ENCODE measurements at regions not wholly inside any gene's neighbourhood (a gene's known extent, or its start where the extent isn't known, plus 50 kb on each side); places are given as distances from the start of the nearest gene placed in this dataset.
"Not testable (repeated sequence)": the region's sequence is repeated elsewhere in the genome, so short reads cannot be mapped to it uniquely, and the experiment has no call there.

DNA sequence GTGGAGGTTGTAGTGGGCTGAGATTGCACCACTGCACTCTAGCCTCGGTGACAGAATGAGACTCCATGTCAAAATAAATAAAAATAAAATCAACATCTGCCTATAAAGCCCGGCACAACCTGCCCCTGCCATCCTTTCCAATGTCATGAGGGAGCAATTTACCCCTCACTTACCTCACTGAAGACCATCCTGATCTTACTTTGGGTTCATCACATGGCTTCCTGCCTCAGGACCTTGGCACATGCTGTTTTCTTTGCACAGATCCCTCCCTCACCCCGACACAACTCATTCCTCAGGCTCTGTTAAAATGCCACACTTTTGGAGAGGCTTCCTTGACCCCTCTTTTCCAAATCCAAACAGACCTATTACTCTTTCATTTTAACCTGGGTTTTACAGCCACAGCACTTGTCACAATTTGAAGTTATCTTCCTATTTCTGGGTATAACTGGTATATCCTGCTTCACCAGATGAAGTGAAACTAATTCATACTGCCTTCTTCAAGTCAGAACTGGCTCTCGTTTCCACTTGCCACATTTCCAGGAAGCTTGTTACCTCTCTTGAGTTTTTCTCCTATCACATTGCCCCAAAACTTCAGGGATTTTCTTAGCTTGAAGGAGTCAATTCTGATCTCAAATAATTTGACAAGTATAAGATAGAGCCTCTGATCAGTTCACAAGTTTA lies 69.3 kb upstream of the PARD3 start:
- Histone ChIP-seq H3K9me3 (ENCODE audit: control extremely low read depth in 1 of 3, control insufficient read depth in 2 of 3, insufficient read depth in 1 of 3, low read length in 2 of 3) (no peaks in the 10 kb centered on the region), H4K20me1 (ENCODE audit: control insufficient read depth, insufficient read depth, low read length, poor library complexity, severe bottlenecking) (no peaks in the 10 kb centered on the region), H3K4me2 (replicated peaks; ENCODE audit: low read depth, low read length, poor library complexity, severe bottlenecking) (no peak overlapping the region), H3K36me3 (replicated peaks in 1 of 2; ENCODE audit: control extremely low read depth in 1 of 2, control insufficient read depth in 1 of 2, extremely low read depth in 1 of 2, insufficient read depth in 2 of 2, low read length in 1 of 2) (no peaks in the 10 kb centered on the region), H3K79me2 (ENCODE audit: control insufficient read depth, insufficient read depth, low read length) (no peaks in the 10 kb centered on the region), H3K4me1 (ENCODE audit: control insufficient read depth in 2 of 2, insufficient read depth in 2 of 2, low read length in 2 of 2) (no peaks in the 10 kb centered on the region), H3K9ac (ENCODE audit: low read length) (no peak overlapping the region), H3K4me3 (ENCODE audit: control extremely low read depth in 1 of 5, extremely low read depth in 1 of 5, insufficient read depth in 1 of 5, low read depth in 2 of 5, low read length in 4 of 5) (no peak overlapping the region), H2AFZ (ENCODE audit: insufficient read depth, low read depth, low read length, poor library complexity, severe bottlenecking) (no peak overlapping the region), H3K27me3 (replicated peaks in 1 of 4; ENCODE audit: control extremely low read depth in 1 of 4, control insufficient read depth in 3 of 4, insufficient read depth in 4 of 4, low read length in 3 of 4) (no peaks in the 10 kb centered on the region), H3K27ac (ENCODE audit: low read length in 2 of 2) (no peak overlapping the region)
- intact Hi-C loops (cut with micrococcal nuclease): no loop called here
- H3K27ac Mint-ChIP-seq: no peak overlapping the region
- no peak overlapping the region for H3K4me3 Mint-ChIP-seq
- no peak for TF ChIP-seq EZH2 (IDR thresholded peaks at IDR 0.05; ENCODE audit: borderline replicate concordance, insufficient read depth, low read depth, low read length, poor library complexity, severe bottlenecking)
- TF ChIP-seq, protein P1, sequence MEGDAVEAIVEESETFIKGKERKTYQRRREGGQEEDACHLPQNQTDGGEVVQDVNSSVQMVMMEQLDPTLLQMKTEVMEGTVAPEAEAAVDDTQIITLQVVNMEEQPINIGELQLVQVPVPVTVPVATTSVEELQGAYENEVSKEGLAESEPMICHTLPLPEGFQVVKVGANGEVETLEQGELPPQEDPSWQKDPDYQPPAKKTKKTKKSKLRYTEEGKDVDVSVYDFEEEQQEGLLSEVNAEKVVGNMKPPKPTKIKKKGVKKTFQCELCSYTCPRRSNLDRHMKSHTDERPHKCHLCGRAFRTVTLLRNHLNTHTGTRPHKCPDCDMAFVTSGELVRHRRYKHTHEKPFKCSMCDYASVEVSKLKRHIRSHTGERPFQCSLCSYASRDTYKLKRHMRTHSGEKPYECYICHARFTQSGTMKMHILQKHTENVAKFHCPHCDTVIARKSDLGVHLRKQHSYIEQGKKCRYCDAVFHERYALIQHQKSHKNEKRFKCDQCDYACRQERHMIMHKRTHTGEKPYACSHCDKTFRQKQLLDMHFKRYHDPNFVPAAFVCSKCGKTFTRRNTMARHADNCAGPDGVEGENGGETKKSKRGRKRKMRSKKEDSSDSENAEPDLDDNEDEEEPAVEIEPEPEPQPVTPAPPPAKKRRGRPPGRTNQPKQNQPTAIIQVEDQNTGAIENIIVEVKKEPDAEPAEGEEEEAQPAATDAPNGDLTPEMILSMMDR (IDR thresholded peaks at IDR 0.05): no peak
- POLR2A ChIA-PET: no interaction called here
- H3K4me1 Mint-ChIP-seq: no peaks in the 10 kb centered on the region
- H3K27me3 Mint-ChIP-seq: peaks cover 3% of the 10 kb centered on the region
- no peak for DNase-seq
- WGBS (ENCODE audit: insufficient coverage): 92% methylated on average over 2 of the region's 4 CpGs
- no peaks in the 10 kb centered on the region for H3K9me3 Mint-ChIP-seq (ENCODE audit: insufficient read depth)
- ATAC-seq (ENCODE audit: low read depth): no peak
- CTCF ChIA-PET: no interaction called here

GRCh38 chr10:34880817-34881216 lies 65.7 kb upstream of the PARD3 start:
- no peak for TF ChIP-seq EZH2 (IDR thresholded peaks at IDR 0.05; ENCODE audit: borderline replicate concordance, insufficient read depth, low read depth, low read length, poor library complexity, severe bottlenecking)
- TF ChIP-seq, protein P1 (IDR thresholded peaks at IDR 0.05): no peak
- Histone ChIP-seq H3K4me1 (ENCODE audit: control insufficient read depth in 2 of 2, insufficient read depth in 2 of 2, low read length in 2 of 2) (no peaks in the 10 kb centered on the region), H2AFZ (ENCODE audit: insufficient read depth, low read depth, low read length, poor library complexity, severe bottlenecking) (no peak overlapping the region), H3K4me2 (replicated peaks; ENCODE audit: low read depth, low read length, poor library complexity, severe bottlenecking) (no peak overlapping the region), H3K27ac (ENCODE audit: low read length in 2 of 2) (no peak overlapping the region), H3K4me3 (ENCODE audit: control extremely low read depth in 1 of 5, extremely low read depth in 1 of 5, insufficient read depth in 1 of 5, low read depth in 2 of 5, low read length in 4 of 5) (no peak overlapping the region), H4K20me1 (ENCODE audit: control insufficient read depth, insufficient read depth, low read length, poor library complexity, severe bottlenecking) (no peaks in the 10 kb centered on the region), H3K27me3 (replicated peaks in 1 of 4; ENCODE audit: control extremely low read depth in 1 of 4, control insufficient read depth in 3 of 4, insufficient read depth in 4 of 4, low read length in 3 of 4) (no peaks in the 10 kb centered on the region), H3K36me3 (replicated peaks in 1 of 2; ENCODE audit: control extremely low read depth in 1 of 2, control insufficient read depth in 1 of 2, extremely low read depth in 1 of 2, insufficient read depth in 2 of 2, low read length in 1 of 2) (no peaks in the 10 kb centered on the region), H3K9ac (ENCODE audit: low read length) (no peak overlapping the region), H3K79me2 (ENCODE audit: control insufficient read depth, insufficient read depth, low read length) (no peaks in the 10 kb centered on the region), H3K9me3 (ENCODE audit: control extremely low read depth in 1 of 3, control insufficient read depth in 2 of 3, insufficient read depth in 1 of 3, low read length in 2 of 3) (no peaks in the 10 kb centered on the region)
- no peaks in the 10 kb centered on the region for H3K9me3 Mint-ChIP-seq (ENCODE audit: insufficient read depth)
- H3K4me1 Mint-ChIP-seq: no peaks in the 10 kb centered on the region
- H3K27me3 Mint-ChIP-seq: no peaks in the 10 kb centered on the region
- ChIA-PET CTCF (no interaction called here), POLR2A (no interaction called here)
- 96% methylated on average over 4 of the region's 7 CpGs for WGBS (ENCODE audit: insufficient coverage)
- no peak overlapping the region for H3K4me3 Mint-ChIP-seq
- ATAC-seq (ENCODE audit: low read depth) (no peak), DNase-seq (no peak)
- intact Hi-C loops (cut with micrococcal nuclease): no loop called here
- H3K27ac Mint-ChIP-seq: no peak overlapping the region

DNA sequence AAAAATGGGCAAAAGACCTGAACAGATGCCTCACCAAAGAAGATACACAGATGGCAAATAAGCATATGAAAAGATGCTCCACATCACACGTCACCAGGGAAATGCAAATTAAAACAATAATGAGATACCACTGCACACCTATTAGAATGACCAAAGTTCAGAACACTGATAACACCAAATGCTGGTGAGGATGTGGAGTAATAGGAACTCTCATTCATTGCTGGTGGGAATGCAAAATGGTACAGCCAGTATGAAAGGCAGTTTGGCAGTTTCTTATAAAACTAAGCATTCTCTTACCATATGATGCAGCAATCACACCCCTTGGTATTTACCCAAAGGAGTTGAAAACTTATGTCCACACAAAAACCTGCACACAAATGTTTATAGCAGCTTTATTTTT lies 63.6 kb upstream of the PARD3 start:
- H3K4me3 Mint-ChIP-seq; H3K9me3 Mint-ChIP-seq (ENCODE audit: insufficient read depth); H3K4me1 ChIP-seq (ENCODE audit: control insufficient read depth in 2 of 2, insufficient read depth in 2 of 2, low read length in 2 of 2); H3K9ac ChIP-seq (ENCODE audit: low read length); H2AFZ ChIP-seq (ENCODE audit: insufficient read depth, low read depth, low read length, poor library complexity, severe bottlenecking); H3K27ac ChIP-seq (ENCODE audit: low read length in 2 of 2); POLR2A ChIA-PET; H3K9me3 ChIP-seq (ENCODE audit: control extremely low read depth in 1 of 3, control insufficient read depth in 2 of 3, insufficient read depth in 1 of 3, low read length in 2 of 3); H3K27me3 Mint-ChIP-seq; CTCF ChIA-PET; DNase-seq; H3K4me2 ChIP-seq (replicated peaks; ENCODE audit: low read depth, low read length, poor library complexity, severe bottlenecking); H3K79me2 ChIP-seq (ENCODE audit: control insufficient read depth, insufficient read depth, low read length); intact Hi-C loops (cut with micrococcal nuclease); ATAC-seq (ENCODE audit: low read depth); H3K36me3 ChIP-seq (replicated peaks in 1 of 2; ENCODE audit: control extremely low read depth in 1 of 2, control insufficient read depth in 1 of 2, extremely low read depth in 1 of 2, insufficient read depth in 2 of 2, low read length in 1 of 2); H3K4me1 Mint-ChIP-seq; H3K27ac Mint-ChIP-seq; H4K20me1 ChIP-seq (ENCODE audit: control insufficient read depth, insufficient read depth, low read length, poor library complexity, severe bottlenecking); H3K27me3 ChIP-seq (replicated peaks in 1 of 4; ENCODE audit: control extremely low read depth in 1 of 4, control insufficient read depth in 3 of 4, insufficient read depth in 4 of 4, low read length in 3 of 4); H3K4me3 ChIP-seq (ENCODE audit: control extremely low read depth in 1 of 5, extremely low read depth in 1 of 5, insufficient read depth in 1 of 5, low read depth in 2 of 5, low read length in 4 of 5): not testable (repeated sequence)
- no CpG with 5 or more reads among the region's 1 CpG for WGBS (ENCODE audit: insufficient coverage)

All from B cell (primary cell).